ENCODE measurements at regions not wholly inside any gene's neighbourhood (a gene's known extent, or its start where the extent isn't known, plus 50 kb on each side); places are given as distances from the start of the nearest gene placed in this dataset.

- Histone ChIP-seq H3K79me2 (ENCODE audit: insufficient read depth) (no peaks in the 10 kb centered on the region), H3K9ac (no peak overlapping the region), H4K20me1 (ENCODE audit: insufficient read depth) (no peaks in the 10 kb centered on the region), H3K27ac (ENCODE audit: low read depth in 2 of 2, low read length in 1 of 2) (no peak overlapping the region), H3K4me2 (no peak overlapping the region), H3K9me3 (no peaks in the 10 kb centered on the region), H3K27me3 (ENCODE audit: insufficient read depth) (no peaks in the 10 kb centered on the region), H3K36me3 (replicated peaks in 1 of 2; ENCODE audit: control insufficient read depth in 1 of 2, insufficient read depth in 2 of 2, low read length in 1 of 2) (no peaks in the 10 kb centered on the region), H2AFZ (ENCODE audit: low read depth) (no peak overlapping the region), H3K9me2 (no peaks in the 10 kb centered on the region), H3K4me3 (ENCODE audit: low read depth in 2 of 2, low read length in 1 of 2) (no peak overlapping the region), H3F3A (replicated peaks; ENCODE audit: insufficient read depth) (no peaks in the 10 kb centered on the region), H3K4me1 (ENCODE audit: control insufficient read depth in 1 of 2, insufficient read depth in 2 of 2, low read depth in 1 of 2, low read length in 1 of 2) (no peaks in the 10 kb centered on the region)
- POLR2A ChIA-PET, result no interaction called here
- CTCF ChIA-PET, result no interaction called here
- DNase-seq, result no peak
- TF ChIP-seq RAD21 (IDR thresholded peaks at IDR 0.05; ENCODE audit: low read length) (no peak), CTCF (IDR thresholded peaks at IDR 0.05) (no peak), EZH2phosphoT487 (IDR thresholded peaks at IDR 0.05; ENCODE audit: borderline replicate concordance, low read depth) (no peak), NFIC (IDR thresholded peaks at IDR 0.05; ENCODE audit: borderline replicate concordance) (no peak), RXRA (IDR thresholded peaks at IDR 0.05; ENCODE audit: borderline replicate concordance, low read depth) (no peak), EP300 (IDR thresholded peaks at IDR 0.05; ENCODE audit: borderline replicate concordance in 1 of 2, low read depth in 1 of 2, low read length in 1 of 2) (no peak)
- 64% methylated on average over 1 of the region's 1 CpG for WGBS (ENCODE audit: low lambda C conversion rate)
Observed at GRCh38 chr11:96960926-96961325, 571.1 kb downstream of the JRKL start.

- no peaks in the 10 kb centered on the region for H3F3A ChIP-seq (replicated peaks; ENCODE audit: insufficient read depth)
- WGBS (ENCODE audit: low lambda C conversion rate), result 7% methylated on average over 4 of the region's 4 CpGs
- ChIA-PET CTCF (no interaction called here), POLR2A (no interaction called here)
- no peaks in the 10 kb centered on the region for H3K79me2 ChIP-seq (ENCODE audit: insufficient read depth)
- no peaks in the 10 kb centered on the region for H3K9me3 ChIP-seq
- no peaks in the 10 kb centered on the region for H3K9me2 ChIP-seq
- H3K27me3 ChIP-seq (ENCODE audit: insufficient read depth), result no peaks in the 10 kb centered on the region
- no peak overlapping the region for H3K27ac ChIP-seq (ENCODE audit: low read depth in 2 of 2, low read length in 1 of 2)
- H3K4me1 ChIP-seq (ENCODE audit: control insufficient read depth in 1 of 2, insufficient read depth in 2 of 2, low read depth in 1 of 2, low read length in 1 of 2), result no peaks in the 10 kb centered on the region
- DNase-seq, result no peak
- H3K9ac ChIP-seq, result no peak overlapping the region
- no peak overlapping the region for H3K4me2 ChIP-seq
- H3K36me3 ChIP-seq (replicated peaks in 1 of 2; ENCODE audit: control insufficient read depth in 1 of 2, insufficient read depth in 2 of 2, low read length in 1 of 2), result no peaks in the 10 kb centered on the region
- H3K4me3 ChIP-seq (ENCODE audit: low read depth in 2 of 2, low read length in 1 of 2), result no peak overlapping the region
- H2AFZ ChIP-seq (ENCODE audit: low read depth), result no peak overlapping the region
- no peak for TF ChIP-seq FOSL2 (IDR thresholded peaks at IDR 0.05; ENCODE audit: borderline replicate concordance, low read depth)
- no peak for TF ChIP-seq FOXJ3 (CRISPR knock-in tag; IDR thresholded peaks at IDR 0.05)
- no peak for TF ChIP-seq YY1 (IDR thresholded peaks at IDR 0.05; ENCODE audit: low read depth)
- no peak for TF ChIP-seq REST (IDR thresholded peaks at IDR 0.05; ENCODE audit: low read depth, low read length)
- TF ChIP-seq FOXM1 (IDR thresholded peaks at IDR 0.05; ENCODE audit: low read depth), result no peak
- TF ChIP-seq MAX (IDR thresholded peaks at IDR 0.05; ENCODE audit: low read depth), result no peak
- TF ChIP-seq MEF2A (IDR thresholded peaks at IDR 0.05; ENCODE audit: borderline replicate concordance, low read depth), result no peak
- no peak for TF ChIP-seq POLR2AphosphoS5 (IDR thresholded peaks at IDR 0.05; ENCODE audit: low read depth, low read length)
- no peaks in the 10 kb centered on the region for H4K20me1 ChIP-seq (ENCODE audit: insufficient read depth)
Observed at GRCh38 chr11:96961931-96962330, 572.1 kb downstream of the JRKL start.

Measured in SK-N-SH (cell line).